Posterior vena cava (tissue), 2 donors: ENCODE measurements at regions not wholly inside any gene's neighbourhood (a gene's known extent, or its start where the extent isn't known, plus 50 kb on each side); places are given as distances from the start of the nearest gene placed in this dataset.

ENCODE experiments used
- DNase-seq: peaks from one replicate; pipeline ENCODE4 v3.0.0-alpha.2; 2020; ENCODE audit warnings: low spot score
- intact Hi-C, 2 donors: fragments of 100-400 bp; cut with DNase I; formaldehyde crosslinking; loops; one replicate each; pipeline versions ENCODE4 v1.14.1 to v1.14.2; 2022 to 2023
- donor health status: DM: yes; HTN: yes; CAD: no.
- donor health status: DM: yes; HTN: yes; CAD: no.

DNA sequence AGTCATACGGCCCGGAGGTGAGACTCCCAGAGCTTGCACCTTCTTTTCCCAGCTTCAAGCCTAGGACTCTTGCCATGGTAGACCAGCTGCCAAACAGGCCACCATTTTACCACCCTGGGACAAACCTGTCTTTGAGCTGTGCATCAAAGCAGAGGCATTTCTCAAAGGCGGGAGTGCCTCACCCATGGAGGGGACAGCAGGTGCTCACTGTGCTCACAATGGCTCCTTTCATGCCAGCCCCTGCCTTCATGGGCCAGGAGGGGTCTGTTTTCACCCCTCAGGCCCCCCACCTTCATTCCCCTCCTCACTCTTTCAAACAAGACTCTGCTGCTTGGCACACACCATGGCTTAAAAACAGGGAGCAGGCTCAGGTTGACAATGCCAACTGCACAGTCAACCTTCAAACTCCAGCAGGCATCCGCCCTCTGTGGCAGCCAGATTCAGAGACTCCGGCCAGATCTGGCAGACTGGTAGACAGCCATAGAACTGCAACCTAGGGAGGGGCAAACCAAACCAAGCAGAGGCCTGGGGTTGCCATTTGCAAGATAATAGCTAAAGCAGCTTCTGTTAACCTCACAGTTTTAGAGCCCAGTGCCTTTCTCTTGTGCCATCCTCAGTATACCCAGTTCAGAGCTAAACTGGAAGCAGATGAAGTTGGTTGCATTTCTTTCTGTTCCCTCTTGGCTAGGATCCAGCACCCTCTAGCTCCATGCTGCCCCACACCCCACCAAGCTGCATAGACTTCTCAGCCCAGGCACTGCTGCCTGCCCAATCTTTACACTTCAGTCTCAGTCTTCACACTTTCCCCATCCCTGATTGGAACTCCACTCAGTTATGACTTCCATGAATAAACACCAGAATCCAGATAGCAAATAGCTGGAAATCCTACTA, 93.9 kb upstream of the SPATA13 start:
- intact Hi-C loops, result no loop called here

DNA sequence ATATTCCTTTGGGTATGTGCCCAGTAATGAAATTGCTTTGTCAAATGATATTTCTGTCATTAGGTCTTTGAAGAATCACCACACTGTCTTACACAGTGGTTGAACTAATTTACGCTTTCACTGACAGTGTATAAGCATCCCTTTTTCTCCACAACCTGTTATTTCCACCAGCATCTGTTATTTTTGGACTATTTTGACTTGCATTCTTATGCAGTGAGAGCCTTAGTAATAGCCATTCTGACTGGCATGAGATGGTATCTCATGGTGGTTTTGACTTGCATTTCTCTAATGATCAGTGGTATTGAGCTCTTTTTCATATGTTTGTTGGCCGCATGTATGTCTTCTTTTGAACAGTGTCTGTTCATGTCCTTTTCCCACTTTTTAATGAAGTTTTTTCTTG, 92.0 kb upstream of the SPATA13 start:
- intact Hi-C loops, result no loop called here
- DNase-seq, result no peak

More for the DNA sequence above, 93.9 kb upstream of the SPATA13 start:
- no peak for DNase-seq

DNA sequence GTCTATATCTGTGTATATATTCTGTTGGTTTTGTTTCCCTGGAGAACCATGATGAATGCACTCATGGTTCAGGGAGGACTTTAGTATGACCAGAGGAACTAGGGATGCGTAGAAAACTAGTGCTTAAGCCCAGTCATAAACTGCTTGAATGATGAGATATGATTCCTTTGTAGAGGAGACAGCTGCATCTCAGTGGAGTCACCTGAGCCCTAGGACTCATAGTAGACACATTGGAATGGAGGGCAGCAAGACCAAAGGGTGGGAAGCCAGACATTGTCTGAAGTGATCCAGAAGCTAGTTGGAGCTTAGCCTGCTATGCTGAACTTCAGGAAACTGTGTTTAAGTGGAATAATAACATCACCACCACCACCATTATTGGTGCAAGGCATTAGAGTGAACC, 89.5 kb upstream of the SPATA13 start:
- no peak for DNase-seq
- intact Hi-C loops, result no loop called here

DNA sequence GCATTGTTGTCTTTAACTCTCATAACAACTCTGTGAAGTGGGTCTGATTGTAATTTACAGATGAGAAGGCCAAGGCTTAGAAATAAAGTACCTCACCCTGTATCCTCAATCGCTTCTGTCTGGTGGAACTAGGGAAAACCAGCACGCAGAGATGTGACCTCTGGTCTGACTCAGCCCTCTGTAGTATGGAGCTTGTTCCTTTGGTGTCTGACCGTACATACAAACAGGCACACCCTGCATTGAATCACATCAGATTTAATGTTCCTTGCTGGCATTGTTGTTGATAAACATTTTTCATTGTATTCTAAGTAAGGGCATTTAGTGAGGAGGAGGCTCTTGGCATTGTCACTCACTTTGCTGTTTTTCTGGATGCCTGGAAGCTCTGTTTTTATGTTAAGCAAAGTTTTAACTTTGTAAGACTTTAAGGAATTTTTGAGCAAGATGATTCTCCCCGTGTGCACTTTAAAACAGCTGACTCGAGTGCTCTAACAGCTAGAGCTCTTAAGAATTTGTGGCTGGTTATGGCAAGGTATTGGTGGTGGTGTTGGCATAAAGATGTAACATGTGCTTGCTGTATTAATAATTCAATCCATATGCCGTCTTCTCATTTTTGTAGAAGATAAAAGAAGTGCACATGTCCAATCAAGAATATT, 89.0 kb upstream of the SPATA13 start:
- no peak for DNase-seq
- intact Hi-C loops, result no loop called here

DNA sequence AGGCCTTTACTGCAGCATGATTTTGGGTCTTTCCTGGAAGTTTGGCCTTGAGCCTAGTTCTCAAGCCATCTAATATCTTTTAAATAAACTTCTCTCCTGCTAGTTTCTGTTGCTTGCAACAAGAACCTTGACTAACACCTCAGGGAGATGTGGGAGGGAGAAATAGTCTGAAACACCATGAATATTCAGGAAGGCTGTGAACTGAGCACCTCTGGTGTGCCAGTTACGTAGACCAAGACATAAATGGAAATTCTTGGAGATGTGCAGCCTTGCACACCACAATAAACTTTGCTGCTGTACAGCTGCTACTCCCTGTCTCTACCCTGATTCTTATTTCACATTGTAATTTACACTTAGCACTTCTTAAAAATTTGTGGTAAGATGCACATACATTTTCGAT, 86.9 kb upstream of the SPATA13 start:
- no peak for DNase-seq
- intact Hi-C loops, result no loop called here

DNA sequence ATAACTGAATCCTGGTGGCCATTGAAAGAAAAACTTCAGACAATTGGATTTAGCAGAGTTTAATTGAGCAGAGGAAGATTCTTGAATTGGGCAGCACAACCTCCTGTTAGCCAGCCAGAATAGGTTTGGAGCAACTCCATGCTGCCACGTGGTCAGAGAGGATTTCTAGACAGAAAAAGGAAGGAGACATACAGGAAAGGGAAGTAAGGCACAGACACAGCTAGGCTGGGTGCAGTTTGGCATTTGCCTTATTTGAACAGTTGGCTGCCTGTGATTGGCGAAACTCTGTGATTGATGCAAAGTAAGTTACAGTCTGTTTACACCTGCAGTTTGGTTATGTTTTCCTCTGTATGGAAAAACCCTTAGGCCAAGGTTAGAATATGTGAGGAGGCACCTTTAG, 85.8 kb upstream of the SPATA13 start:
- intact Hi-C loops, result no loop called here
- no peak for DNase-seq

DNA sequence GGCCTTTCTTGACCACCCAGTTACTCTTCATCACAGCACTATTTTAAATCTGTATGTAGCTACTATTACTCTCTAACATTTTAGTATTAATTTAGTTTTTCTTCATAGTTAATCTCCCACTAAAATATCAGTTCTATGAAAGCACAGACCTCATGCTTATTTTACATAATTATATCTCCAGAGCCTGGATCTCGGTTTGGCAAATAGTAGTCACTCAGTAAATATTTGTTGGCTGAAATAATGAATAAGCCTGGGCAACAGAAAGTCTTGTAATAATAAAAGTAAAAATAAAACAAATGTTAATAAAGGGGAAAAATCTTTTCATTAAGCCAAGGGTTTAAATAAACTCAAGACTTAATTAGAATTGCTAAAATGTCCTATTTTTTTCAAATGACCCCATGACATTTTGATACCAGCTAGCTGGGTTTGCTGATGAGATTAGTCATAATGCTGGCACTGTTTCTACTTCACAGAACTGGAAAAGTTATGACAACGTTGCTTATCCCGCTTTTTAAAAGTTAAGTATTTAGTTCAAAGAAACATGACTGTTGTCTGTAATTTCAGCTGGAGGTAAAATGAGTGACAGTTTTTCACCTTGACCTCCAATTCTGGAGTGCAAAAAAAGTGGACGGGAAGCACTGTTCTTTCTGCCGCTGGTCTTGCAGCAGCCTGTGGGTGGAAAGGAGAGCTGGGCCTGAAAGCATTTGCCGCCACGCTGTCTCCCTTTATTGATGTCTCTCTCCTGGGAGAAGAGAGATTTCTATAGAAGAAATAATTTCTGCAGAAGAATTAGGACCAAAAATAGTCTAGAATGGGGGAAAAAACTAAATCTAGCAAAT, 85.2 kb upstream of the SPATA13 start:
- DNase-seq, result no peak
- intact Hi-C loops, result no loop called here

DNA sequence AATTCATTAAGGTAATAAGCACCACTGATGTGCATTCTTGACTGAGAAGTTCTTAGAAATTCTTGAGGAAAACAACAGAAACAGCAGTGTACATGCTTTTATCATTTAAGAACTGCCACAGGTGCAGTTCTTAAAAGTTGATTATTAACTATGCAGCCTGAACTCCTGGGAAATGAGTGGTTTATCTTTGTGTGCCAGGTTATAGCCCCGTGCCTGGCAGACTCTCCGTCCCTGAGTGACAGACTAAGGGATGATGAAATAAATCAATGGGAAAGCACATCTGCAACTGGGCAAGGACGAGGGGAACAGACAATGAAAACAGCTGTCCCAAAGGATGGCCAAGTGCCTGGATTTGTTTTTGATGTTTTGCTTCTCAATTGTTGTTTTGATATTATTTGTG, 84.4 kb upstream of the SPATA13 start:
- intact Hi-C loops, result no loop called here
- no peak for DNase-seq

DNA sequence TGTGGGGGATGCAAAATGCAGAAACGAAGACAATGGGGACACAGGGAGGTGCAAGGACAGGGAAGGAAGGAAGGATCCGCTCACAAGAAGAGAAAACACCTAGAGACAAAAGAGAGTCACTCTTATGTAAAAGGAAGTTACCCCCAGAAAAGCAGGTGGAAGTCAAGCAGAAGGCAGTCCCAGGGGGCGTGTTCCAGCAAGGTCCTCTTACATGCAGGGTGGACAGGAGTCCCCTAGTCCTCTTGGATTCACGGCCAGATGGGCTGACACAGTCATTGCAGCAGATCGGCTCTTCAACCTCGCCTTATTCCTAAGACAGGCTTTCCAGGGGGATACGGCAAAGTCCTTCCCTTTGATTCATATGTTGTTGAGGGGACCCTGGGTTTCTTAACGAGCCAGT, 83.9 kb upstream of the SPATA13 start:
- intact Hi-C loops, result no loop called here

DNA sequence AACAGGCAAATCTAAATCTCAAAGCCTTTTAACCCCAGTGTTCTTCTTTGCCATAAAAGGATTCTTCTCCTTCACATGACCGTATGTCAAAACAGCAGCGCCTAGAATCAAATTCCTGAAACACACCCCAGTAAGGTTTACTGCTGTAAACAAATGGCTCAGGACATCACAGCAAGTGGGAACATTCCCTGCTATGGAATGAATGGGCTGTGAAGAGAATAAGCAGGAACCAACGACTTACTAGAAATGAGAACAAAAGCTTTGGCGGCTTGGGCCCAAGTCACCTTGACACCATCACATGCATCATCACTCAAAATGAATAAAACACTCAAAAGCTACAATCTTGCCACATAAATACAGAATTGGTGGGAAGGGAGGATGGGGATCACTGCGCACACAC, 80.4 kb upstream of the SPATA13 start:
- intact Hi-C loops, result no loop called here
- DNase-seq, result no peak

More for the DNA sequence above, 83.9 kb upstream of the SPATA13 start:
- no peak for DNase-seq

DNA sequence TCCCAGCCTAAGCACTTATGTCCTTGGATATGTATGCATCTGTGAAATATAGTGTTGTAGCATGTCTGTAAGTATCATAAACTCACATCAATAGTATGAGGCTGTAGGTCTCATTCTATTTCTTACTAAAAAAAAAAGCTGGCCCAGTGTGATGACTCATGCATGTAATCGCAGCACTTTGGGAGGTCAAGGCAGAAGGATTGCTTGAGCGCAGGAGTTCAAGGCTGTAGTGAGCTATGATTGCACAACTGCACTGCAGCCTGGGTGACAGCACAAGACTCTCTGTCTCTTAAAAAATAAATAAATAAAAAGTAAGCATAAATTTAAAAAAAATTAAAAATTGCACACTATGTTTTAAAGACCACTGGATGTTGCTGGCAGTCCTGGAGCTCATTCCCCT, 79.1 kb upstream of the SPATA13 start:
- intact Hi-C loops, result no loop called here
- DNase-seq, result no peak

DNA sequence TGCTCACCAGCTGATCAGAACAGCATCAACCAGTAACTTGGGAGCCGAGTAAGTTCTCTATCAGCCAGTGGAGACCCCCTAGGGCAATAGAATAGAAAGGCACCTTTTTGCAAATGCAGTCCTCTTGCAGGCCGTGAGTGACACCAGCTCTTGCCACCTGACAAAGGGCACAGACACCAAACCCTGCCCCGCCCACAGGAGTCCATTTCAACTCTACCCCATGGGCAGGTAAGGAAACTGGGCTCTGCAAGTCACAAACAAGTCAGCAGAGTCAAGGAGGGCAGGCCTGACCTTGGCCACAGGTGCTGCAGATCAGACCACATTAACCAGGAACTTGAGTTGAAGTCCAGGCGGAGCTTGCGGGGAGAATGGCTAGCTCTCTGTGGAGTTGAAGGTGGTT, 77.4 kb upstream of the SPATA13 start:
- DNase-seq, result no peak
- intact Hi-C loops, result no loop called here

DNA sequence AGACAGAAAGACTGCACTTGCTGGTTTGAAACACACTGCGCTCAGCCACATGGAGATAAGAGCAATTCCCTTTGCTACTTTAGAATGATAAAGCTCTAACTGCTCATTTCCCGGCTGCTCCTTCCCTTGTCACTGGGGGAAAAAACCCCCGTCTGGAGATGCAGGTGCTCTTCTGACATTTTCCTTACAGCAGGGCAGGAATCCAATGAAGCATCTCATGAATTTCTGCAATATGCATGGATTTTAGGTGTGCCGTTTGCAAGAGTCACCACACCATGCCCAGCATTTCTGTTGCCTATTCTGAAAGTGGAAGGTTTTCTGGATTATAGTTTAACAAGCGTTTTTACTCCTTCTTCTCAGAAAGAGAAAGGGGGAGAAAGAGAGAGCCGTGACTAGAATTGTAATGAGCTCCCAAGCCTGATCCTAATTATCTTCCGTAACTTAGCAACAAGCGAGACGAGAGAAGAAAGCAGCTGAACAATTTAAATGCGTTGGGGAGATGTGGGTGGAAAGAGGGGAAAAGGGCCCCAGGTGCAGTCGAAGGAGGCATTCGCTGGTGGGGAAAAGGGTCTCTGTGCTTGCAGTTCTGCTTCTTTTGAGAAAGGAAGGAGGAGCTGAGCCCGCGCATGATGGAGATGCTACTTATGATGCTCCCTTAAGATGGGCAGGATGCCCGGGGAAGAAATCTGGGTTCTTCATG, 76.6 kb upstream of the SPATA13 start:
- no peak for DNase-seq
- intact Hi-C loops, result no loop called here

DNA sequence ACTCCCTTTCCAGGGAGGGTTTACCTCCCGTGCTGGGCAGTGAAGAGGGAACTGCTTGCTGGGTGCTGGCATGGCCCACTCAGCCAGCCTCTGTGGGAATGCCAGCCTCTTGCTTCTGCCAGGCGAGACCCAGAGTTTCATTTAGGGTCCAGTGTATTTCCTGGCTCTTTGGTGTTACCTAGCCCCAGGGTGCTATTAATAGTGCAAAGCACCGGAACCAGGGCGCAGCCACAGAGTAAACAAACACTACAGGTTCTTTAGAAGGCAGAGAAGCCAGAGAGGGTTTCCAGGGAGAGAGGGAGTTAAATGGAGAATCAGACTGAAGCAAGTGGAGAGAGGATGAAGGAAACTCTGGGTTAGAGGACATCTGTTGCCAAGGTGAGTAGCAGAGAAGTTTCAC, 74.9 kb upstream of the SPATA13 start:
- intact Hi-C loops, result no loop called here
- no peak for DNase-seq

DNA sequence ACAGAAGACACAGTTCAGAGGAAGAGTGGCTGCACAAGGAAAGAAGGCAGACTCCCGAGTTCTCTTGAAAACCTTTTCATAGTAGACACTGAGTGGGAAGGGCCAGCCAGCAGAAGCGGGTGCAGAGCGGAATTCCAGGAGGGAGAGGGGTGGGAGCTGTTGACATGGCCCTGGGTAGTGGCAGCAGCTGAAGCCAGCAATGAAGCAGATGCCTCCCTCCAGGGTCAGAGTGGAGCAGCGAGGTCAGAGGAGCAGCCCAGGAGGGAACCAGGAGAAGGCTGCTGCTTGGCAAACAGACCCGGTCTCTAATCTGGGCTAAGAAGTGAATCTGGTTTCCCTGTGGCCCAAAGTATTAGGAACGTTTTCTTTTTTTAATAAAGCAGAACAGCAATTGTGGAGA, 73.9 kb upstream of the SPATA13 start:
- DNase-seq, result no peak
- intact Hi-C loops, result no loop called here

DNA sequence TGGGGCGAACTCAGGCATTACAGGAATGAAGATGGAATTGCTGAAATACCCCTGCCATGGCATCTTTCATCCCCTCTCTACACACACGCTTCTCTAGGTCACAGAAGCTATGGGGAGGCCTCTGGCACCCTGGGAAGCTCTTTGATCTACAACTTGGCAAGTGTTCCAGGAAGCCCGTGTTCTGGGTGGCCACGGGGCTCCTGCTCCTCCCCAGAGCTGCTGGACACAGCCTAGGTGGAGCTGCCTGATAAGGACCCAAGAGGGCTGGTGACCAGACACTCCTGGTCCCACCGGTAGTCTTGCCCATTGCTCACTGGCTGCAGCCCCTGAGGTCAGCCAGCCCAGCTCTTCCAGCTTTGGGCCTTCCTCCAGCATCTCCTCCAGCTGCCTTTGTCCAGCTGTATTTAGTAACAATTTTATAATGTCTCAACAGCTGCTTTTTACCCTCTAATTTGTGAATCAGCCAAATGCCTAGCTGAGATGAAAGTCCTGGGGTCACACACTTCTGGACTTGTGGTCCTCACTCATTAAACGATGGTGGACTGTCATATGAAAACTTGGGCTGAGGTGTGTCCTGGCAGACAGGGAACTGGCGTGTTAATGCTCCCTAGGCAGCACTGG, 72.8 kb upstream of the SPATA13 start:
- intact Hi-C loops, result no loop called here
- no peak for DNase-seq

DNA sequence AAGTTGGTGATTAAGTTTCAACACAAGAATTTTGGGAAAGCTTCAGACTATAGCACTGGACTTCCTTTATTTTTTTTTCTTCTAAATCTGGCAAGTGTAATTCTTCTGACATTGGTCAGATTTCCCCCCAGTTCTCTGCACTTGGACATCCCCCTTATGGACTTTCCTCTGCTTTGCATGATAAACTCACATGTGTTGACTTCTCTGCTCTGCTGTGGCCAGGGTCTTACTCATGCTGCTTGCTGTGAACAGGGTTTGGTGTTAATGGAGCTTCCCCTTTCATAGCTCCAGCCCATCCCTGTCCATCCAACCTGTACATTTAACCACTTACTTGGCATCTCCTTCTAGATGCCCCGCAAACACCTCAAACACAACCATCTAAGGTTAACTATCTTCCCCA, 70.5 kb upstream of the SPATA13 start:
- no peak for DNase-seq
- intact Hi-C loops, result no loop called here

DNA sequence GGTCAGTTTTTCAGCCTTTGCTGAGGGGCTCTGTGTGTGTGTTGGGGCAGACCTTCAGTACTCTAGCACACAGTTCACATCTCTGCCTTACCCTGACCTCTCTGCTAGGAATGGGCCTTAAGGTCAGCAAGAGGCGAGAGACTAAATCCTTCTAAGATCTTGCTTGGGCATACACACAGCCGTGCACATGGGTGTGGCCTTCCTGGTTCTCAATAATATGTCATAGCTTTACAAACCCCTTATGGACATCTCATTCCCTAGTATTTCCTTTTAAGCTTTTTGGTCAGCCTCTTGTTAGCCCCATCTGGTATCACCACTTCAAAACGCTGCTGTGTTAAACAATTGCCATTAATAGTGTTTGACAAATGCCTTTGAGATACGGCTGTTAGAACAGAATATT, 69.4 kb upstream of the SPATA13 start:
- DNase-seq, result no peak
- intact Hi-C loops, result no loop called here

DNA sequence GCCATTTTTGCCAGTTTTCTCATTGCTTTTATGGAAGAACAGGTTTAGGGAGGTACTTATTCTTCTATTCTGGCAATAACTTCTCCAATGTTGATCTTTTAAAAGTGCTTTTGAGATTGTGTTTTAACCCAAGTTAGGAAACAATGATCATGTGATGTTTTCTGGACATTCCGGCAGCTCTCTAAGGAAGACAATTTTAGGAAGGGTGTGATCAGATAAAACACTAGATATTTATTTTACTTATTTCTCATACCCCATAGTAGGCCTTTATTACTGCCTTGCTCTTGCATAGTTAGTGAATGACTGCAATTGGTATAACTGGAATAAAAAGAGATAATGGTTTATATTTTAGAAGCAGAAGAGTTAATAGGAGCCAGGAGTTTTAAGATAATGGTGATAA, 68.4 kb upstream of the SPATA13 start:
- DNase-seq, result no peak
- intact Hi-C loops, result no loop called here
